Thoracic aorta (tissue), 2 donors: ENCODE measurements at regions not wholly inside any gene's neighbourhood (a gene's known extent, or its start where the extent isn't known, plus 50 kb on each side); places are given as distances from the start of the nearest gene placed in this dataset.
"Not testable (repeated sequence)": the region's sequence is repeated elsewhere in the genome, so short reads cannot be mapped to it uniquely, and the experiment has no call there.

Experiments
- ATAC-seq: fragments of 150-250 bp; one replicate; pipeline ENCODE4 v1.8.0; 2017; ENCODE audit warnings: low read depth; ENCODE audit not compliant: insufficient number of reproducible peaks, low FRiP score
- DNase-seq: peaks from one replicate; pipeline ENCODE4 v3.0.0-alpha.2; 2020; ENCODE audit warnings: low spot score
- H3K27ac ChIP-seq, 2 donors: fragments of 200-600 bp; sonication (generic); 1 replicate in 1 of 2; 2 replicates in 1 of 2; pipeline ENCODE4 v1.5.1; 2016; ENCODE audit warnings: mild to moderate bottlenecking in 2 of 2, moderate library complexity in 2 of 2
- H3K27me3 ChIP-seq: fragments of 200-600 bp; sonication (generic); replicated peaks from 2 replicates; pipeline ENCODE4 v1.6.0; 2016; ENCODE audit warnings: mild to moderate bottlenecking; ENCODE audit not compliant: insufficient read depth
- H3K36me3 ChIP-seq: fragments of 200-600 bp; sonication (generic); one replicate; pipeline ENCODE4 v1.5.1; 2016
- H3K4me1 ChIP-seq, 2 donors: fragments of 200-600 bp; sonication (generic); 1 replicate in 1 of 2; 2 replicates in 1 of 2; pipeline versions ENCODE4 v1.5.1 to v1.6.0; 2016; ENCODE audit warnings: low read depth in 2 of 2, mild to moderate bottlenecking in 1 of 2; ENCODE audit not compliant: control insufficient read depth in 1 of 2
- H3K4me3 ChIP-seq: fragments of 200-600 bp; sonication (generic); 2 replicates; pipeline ENCODE4 v1.5.1; 2016; ENCODE audit warnings: mild to moderate bottlenecking
- H3K9me3 ChIP-seq: fragments of 200-600 bp; sonication (generic); 2 replicates; pipeline ENCODE4 v1.5.1; 2016
- CTCF ChIP-seq: fragments of 200-600 bp; sonication (generic); IDR thresholded peaks from one replicate; pipeline ENCODE4 v1.5.1; 2019; ENCODE audit warnings: antibody characterized with exemption

- DNase-seq (no peak), ATAC-seq (no peak)
- Histone ChIP-seq H3K9me3 (peaks cover 3% of the 10 kb centered on the region), H3K27me3 (no peaks in the 10 kb centered on the region), H3K4me1 (peaks cover 19 to 27% of the 10 kb centered on the region in 2 donors), H3K27ac (no peak overlapping the region), H3K4me3 (no peak overlapping the region), H3K36me3 (no peaks in the 10 kb centered on the region)
- no peak for TF ChIP-seq CTCF
These were observed 179.1 kb upstream of the SMAD3 start for GRCh38 chr15:66886241-66886675.

DNA sequence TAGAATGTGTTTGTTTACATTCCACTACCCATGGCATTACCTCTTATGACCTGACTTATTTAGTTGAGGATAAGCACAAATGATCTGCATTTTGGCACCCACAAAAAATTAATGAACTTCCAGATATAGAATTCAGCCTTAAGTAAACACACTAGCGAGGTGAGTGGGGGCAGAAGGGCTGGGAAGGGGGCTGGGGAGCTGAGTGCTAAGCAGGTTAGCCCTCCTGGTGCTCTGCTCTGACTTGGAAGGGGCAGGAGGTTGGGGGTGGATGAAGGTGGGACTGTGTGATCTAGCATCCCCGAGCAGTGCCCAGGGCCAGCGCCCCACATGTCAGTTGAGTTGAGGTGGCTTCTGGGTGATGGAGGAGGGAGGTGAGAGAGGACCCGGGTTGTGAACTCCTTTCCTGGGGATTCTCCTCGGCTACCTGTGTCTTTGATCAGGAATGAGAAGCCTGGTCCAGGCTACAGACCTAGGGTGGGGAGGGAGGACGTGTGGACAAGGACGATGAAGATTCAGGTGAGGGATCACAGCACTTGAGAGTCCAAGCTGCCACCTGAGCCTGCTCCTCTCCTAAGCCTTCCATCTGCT is 178.6 kb upstream of the SMAD3 start:
- ATAC-seq (no peak), DNase-seq (no peak)
- Histone ChIP-seq H3K36me3 (no peaks in the 10 kb centered on the region), H3K27ac (no peak overlapping the region), H3K27me3 (no peaks in the 10 kb centered on the region), H3K9me3 (peaks cover 3% of the 10 kb centered on the region), H3K4me1 (peaks cover 16 to 24% of the 10 kb centered on the region in 2 donors), H3K4me3 (no peak overlapping the region)
- TF ChIP-seq CTCF: no peak

GRCh38 chr15:66889298-66889697 is 176.1 kb upstream of the SMAD3 start:
- H3K27me3 ChIP-seq, H3K27ac ChIP-seq, H3K36me3 ChIP-seq, H3K4me1 ChIP-seq, DNase-seq, ATAC-seq, H3K4me3 ChIP-seq, H3K9me3 ChIP-seq: not testable (repeated sequence)

- no peaks in the 10 kb centered on the region for H3K27me3 ChIP-seq
- no peaks in the 10 kb centered on the region for H3K36me3 ChIP-seq
- DNase-seq (no peak), ATAC-seq (no peak)
- no peak for TF ChIP-seq CTCF
- no peak overlapping the region for H3K27ac ChIP-seq
- H3K9me3 ChIP-seq: peaks cover 3% of the 10 kb centered on the region
- H3K4me1 ChIP-seq: peaks cover 0 to 3% of the 10 kb centered on the region in 2 donors
- no peak overlapping the region for H3K4me3 ChIP-seq
These were observed 173.6 kb upstream of the SMAD3 start for GRCh38 chr15:66891776-66892175.

GRCh38 chr15:66893294-66893693 is 172.1 kb upstream of the SMAD3 start:
- Histone ChIP-seq H3K27ac (no peak overlapping the region), H3K4me3 (no peak overlapping the region), H3K36me3 (no peaks in the 10 kb centered on the region), H3K9me3 (peaks cover 3% of the 10 kb centered on the region), H3K27me3 (no peaks in the 10 kb centered on the region), H3K4me1 (peaks cover 0 to 3% of the 10 kb centered on the region in 2 donors)
- no peak for DNase-seq
- no peak for ATAC-seq
- TF ChIP-seq CTCF: no peak

DNA sequence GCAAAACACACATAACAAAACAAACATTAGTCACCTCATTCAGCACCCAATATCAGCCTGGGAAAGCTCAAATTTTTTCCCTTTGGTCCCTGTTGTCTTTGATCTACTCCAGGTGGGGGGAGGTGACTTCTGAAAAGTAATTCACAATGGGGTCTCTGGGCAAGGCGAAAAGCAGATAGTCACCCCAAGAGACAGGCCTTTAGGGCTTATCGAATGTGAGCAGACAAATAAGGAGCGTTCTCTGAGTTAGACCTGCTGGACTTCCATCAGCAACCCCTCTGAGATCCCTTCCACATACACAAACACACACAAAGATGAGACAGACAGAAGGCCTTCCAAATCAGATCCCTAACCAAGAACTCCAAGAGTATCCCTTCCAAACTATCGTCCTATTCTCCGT is 171.0 kb upstream of the SMAD3 start:
- Histone ChIP-seq H3K27ac (no peak overlapping the region), H3K36me3 (no peaks in the 10 kb centered on the region), H3K4me1 (peaks cover 0 to 3% of the 10 kb centered on the region in 2 donors), H3K4me3 (no peak overlapping the region), H3K27me3 (no peaks in the 10 kb centered on the region), H3K9me3 (peaks cover 3% of the 10 kb centered on the region)
- no peak for TF ChIP-seq CTCF
- ATAC-seq: no peak
- DNase-seq: no peak
